ENCODE measurements at regions not wholly inside any gene's neighbourhood (a gene's known extent, or its start where the extent isn't known, plus 50 kb on each side); places are given as distances from the start of the nearest gene placed in this dataset.

DNA sequence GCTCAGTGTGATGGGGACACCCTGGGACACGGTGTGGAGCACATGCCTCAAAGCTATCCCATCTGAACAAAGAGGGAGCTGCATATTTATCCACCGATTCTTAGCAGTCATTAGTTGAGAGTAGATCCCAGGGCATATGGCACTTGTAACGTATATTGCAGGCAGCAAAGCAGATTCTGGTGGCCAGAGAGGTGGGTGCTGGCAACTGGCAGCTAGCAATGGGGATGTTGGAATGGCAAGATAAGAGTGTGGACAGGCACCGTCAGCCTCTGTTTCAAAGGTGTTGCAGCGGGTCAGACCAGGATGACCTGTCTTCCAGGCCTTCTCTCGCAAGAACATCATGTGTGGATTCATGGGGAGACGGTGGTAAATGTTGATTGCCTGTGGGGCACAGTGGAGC is 54.0 kb upstream of the ADRA1D start:
- TF ChIP-seq, protein P1, sequence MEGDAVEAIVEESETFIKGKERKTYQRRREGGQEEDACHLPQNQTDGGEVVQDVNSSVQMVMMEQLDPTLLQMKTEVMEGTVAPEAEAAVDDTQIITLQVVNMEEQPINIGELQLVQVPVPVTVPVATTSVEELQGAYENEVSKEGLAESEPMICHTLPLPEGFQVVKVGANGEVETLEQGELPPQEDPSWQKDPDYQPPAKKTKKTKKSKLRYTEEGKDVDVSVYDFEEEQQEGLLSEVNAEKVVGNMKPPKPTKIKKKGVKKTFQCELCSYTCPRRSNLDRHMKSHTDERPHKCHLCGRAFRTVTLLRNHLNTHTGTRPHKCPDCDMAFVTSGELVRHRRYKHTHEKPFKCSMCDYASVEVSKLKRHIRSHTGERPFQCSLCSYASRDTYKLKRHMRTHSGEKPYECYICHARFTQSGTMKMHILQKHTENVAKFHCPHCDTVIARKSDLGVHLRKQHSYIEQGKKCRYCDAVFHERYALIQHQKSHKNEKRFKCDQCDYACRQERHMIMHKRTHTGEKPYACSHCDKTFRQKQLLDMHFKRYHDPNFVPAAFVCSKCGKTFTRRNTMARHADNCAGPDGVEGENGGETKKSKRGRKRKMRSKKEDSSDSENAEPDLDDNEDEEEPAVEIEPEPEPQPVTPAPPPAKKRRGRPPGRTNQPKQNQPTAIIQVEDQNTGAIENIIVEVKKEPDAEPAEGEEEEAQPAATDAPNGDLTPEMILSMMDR (IDR thresholded peaks at IDR 0.05 in 4 of 5, conservative IDR thresholded peaks at IDR 0.05 in 1 of 5): no peak
- no peak for TF ChIP-seq POLR2A (IDR thresholded peaks at IDR 0.05)

All from gastrocnemius medialis (tissue), 4 donors.